ENCODE measurements at regions not wholly inside any gene's neighbourhood (a gene's known extent, or its start where the extent isn't known, plus 50 kb on each side); places are given as distances from the start of the nearest gene placed in this dataset.

GRCh38 chr4:153904011-153904410 lies 115.1 kb upstream of the SFRP2 start:
- intact Hi-C loops (cut with DNase I; ENCODE audit: low total_unique reads): no loop called here
- TF ChIP-seq CTCF (IDR thresholded peaks at IDR 0.05) (no peak), POLR2A (IDR thresholded peaks at IDR 0.05) (no peak)
- no peak overlapping the region for H3K4me3 ChIP-seq (ENCODE audit: low read depth, poor library complexity, severe bottlenecking)
- no peak for DNase-seq (ENCODE audit: low spot score in 2 of 2)
- 54 to 63% methylated on average over 5 of the region's 5 CpGs for WGBS, 2 donors

- intact Hi-C loops (cut with DNase I; ENCODE audit: low total_unique reads): no loop called here
- 74 to 82% methylated on average over 2 of the region's 2 CpGs for WGBS, 2 donors
- no peak overlapping the region for H3K4me3 ChIP-seq (ENCODE audit: low read depth, poor library complexity, severe bottlenecking)
- no peak for DNase-seq (ENCODE audit: low spot score in 2 of 2)
- TF ChIP-seq CTCF (IDR thresholded peaks at IDR 0.05) (no peak), POLR2A (IDR thresholded peaks at IDR 0.05) (no peak)
These were observed 112.3 kb upstream of the SFRP2 start for GRCh38 chr4:153901220-153901619.

GRCh38 chr4:153900426-153900825 lies 111.5 kb upstream of the SFRP2 start:
- TF ChIP-seq CTCF (IDR thresholded peaks at IDR 0.05) (no peak), POLR2A (IDR thresholded peaks at IDR 0.05) (no peak)
- 70 to 82% methylated on average over 6 of the region's 6 CpGs for WGBS, 2 donors
- intact Hi-C loops (cut with DNase I; ENCODE audit: low total_unique reads): no loop called here

GRCh38 chr4:153890761-153891160 lies 101.9 kb upstream of the SFRP2 start:
- intact Hi-C loops (cut with DNase I; ENCODE audit: low total_unique reads): no loop called here
- 78 to 82% methylated on average over 4 of the region's 4 CpGs for WGBS, 2 donors
- DNase-seq (ENCODE audit: low spot score in 2 of 2): no peak
- no peak for TF ChIP-seq CTCF (IDR thresholded peaks at IDR 0.05)
- TF ChIP-seq POLR2A (IDR thresholded peaks at IDR 0.05): no peak
- no peak overlapping the region for H3K4me3 ChIP-seq (ENCODE audit: low read depth, poor library complexity, severe bottlenecking)

More at GRCh38 chr4:153900426-153900825, 111.5 kb upstream of the SFRP2 start:
- no peak overlapping the region for H3K4me3 ChIP-seq (ENCODE audit: low read depth, poor library complexity, severe bottlenecking)
- DNase-seq (ENCODE audit: low spot score in 2 of 2): no peak

- no peak overlapping the region for H3K4me3 ChIP-seq (ENCODE audit: low read depth, poor library complexity, severe bottlenecking)
These were observed 98.3 kb upstream of the SFRP2 start for GRCh38 chr4:153887217-153887616.

More at GRCh38 chr4:153887217-153887616, 98.3 kb upstream of the SFRP2 start:
- no peak for DNase-seq (ENCODE audit: low spot score in 2 of 2)
- intact Hi-C loops (cut with DNase I; ENCODE audit: low total_unique reads): no loop called here
- TF ChIP-seq POLR2A (IDR thresholded peaks at IDR 0.05): no peak
- TF ChIP-seq CTCF (IDR thresholded peaks at IDR 0.05): no peak

Measured in lower leg skin (tissue), 4 donors.